Nephron (organoid): ENCODE measurements at regions not wholly inside any gene's neighbourhood (a gene's known extent, or its start where the extent isn't known, plus 50 kb on each side); places are given as distances from the start of the nearest gene placed in this dataset.
A peak's percentile ranks its signal among the peaks of the same experiment; 100 is the strongest.

Experiments
- H3K27ac Mint-ChIP-seq, 3 experiments: 2 replicates each; pipeline ENCODE4 v1.8.0; 2020; ENCODE audit warnings: mixed read lengths in 3 of 3, mild to moderate bottlenecking in 2 of 3, moderate library complexity in 1 of 3
- H3K27me3 Mint-ChIP-seq: 2 replicates; pipeline ENCODE4 v1.8.0; 2021; ENCODE audit warnings: low read depth, mild to moderate bottlenecking, moderate library complexity, mixed read lengths
- H3K36me3 Mint-ChIP-seq: 2 replicates; pipeline ENCODE4 v1.8.0; 2020; ENCODE audit warnings: low read depth, mixed read lengths
- H3K4me1 Mint-ChIP-seq: 2 replicates; pipeline ENCODE4 v1.8.0; 2020; ENCODE audit warnings: mixed read lengths
- H3K4me3 Mint-ChIP-seq, 3 experiments: 2 replicates each; pipeline ENCODE4 v1.8.0; 2020; ENCODE audit warnings: mild to moderate bottlenecking in 3 of 3, mixed read lengths in 3 of 3, moderate library complexity in 2 of 3
- H3K9me3 Mint-ChIP-seq: 2 replicates; pipeline ENCODE4 v1.8.0; 2020; ENCODE audit warnings: mixed read lengths
- TF ChIP-seq, protein P1 (sequence below), 3 experiments: fragments of 200-600 bp; sonication (generic); IDR thresholded peaks; one replicate each; pipeline ENCODE4 v1.5.0; 2021; ENCODE audit warnings: antibody characterized with exemption in 3 of 3; ENCODE audit not compliant: unreplicated experiment in 3 of 3

DNA sequence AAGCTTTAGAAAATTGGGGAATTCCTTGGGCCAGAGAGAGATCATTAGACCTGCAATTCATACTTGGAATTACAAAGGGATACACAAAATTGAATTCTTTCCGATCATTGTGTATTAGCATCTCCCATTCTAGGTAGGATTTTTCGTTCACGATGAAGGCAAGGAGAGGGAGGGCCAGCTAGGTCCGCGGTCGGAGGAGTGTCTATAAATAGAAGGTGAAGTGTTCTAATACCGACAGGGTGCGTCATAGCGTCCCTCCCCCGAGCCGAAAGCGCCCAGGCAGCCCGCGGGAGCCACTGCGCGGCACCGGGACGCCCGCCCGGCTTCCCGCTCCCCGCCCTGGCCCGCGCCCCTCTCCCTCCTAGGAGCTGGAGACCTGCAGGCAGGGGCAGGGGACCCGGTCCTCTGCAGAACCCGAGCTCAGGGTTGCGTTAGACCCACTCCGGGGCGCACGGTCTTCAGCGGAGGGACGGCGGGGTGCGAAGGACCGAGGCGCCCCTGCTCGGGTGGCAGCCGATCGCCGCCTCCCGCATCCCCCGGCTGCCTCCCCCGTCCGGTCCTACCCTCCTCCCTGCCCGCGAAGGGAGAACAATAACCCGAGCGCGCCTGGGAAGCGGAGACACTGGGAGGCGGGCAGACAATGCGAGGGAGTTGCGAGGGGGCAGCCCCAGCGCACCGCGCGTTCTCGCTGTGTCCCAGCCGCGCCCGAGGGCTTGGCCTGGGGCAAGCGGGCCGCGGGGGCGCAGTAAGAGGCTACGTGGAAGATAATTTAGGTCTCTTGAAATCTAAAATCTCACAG is 114.2 kb upstream of the SERTAD2 start:
- peak overlapping the region; percentile 88 to 90 (median 90) for H3K4me3 Mint-ChIP-seq
- peak overlapping the region; percentile 71 to 84 (median 81) for H3K27ac Mint-ChIP-seq
- TF ChIP-seq, protein P1, sequence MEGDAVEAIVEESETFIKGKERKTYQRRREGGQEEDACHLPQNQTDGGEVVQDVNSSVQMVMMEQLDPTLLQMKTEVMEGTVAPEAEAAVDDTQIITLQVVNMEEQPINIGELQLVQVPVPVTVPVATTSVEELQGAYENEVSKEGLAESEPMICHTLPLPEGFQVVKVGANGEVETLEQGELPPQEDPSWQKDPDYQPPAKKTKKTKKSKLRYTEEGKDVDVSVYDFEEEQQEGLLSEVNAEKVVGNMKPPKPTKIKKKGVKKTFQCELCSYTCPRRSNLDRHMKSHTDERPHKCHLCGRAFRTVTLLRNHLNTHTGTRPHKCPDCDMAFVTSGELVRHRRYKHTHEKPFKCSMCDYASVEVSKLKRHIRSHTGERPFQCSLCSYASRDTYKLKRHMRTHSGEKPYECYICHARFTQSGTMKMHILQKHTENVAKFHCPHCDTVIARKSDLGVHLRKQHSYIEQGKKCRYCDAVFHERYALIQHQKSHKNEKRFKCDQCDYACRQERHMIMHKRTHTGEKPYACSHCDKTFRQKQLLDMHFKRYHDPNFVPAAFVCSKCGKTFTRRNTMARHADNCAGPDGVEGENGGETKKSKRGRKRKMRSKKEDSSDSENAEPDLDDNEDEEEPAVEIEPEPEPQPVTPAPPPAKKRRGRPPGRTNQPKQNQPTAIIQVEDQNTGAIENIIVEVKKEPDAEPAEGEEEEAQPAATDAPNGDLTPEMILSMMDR (IDR thresholded peaks at IDR 0.05; ENCODE audit: unreplicated experiment in 3 of 3): no peak
- no peaks in the 10 kb centered on the region for H3K9me3 Mint-ChIP-seq
- H3K4me1 Mint-ChIP-seq: peaks cover 37% of the 10 kb centered on the region
- no peaks in the 10 kb centered on the region for H3K36me3 Mint-ChIP-seq
- peaks cover 10% of the 10 kb centered on the region for H3K27me3 Mint-ChIP-seq

DNA sequence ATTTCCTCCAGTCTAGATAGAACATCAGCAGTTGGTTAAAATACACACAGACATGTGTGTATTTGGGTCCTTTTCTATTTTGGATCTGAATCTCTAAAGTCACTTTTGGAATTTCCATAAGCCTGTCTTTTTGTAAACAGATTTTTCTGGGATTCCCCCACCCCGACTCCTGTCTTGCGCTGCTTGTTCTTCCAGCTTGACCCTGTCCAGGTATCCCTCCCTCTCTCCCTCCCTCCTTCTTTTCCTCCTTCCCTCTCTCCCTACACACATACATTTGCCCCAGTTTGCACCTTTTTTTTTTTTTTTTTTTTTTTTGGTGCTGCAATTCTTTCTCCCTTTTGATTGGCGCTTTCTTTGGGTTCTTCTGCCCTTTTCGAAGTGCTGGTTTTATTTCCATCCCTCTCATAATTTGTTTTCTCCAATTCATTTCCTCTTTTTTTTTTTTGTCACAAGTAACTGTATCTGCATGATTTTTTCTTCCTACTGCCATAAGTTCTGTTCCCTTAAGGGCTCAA is 114.8 kb upstream of the SERTAD2 start:
- Mint-ChIP-seq H3K9me3 (no peaks in the 10 kb centered on the region), H3K4me3 (peak overlapping the region; percentile 80 to 88 (median 85)), H3K27ac (peak overlapping the region; percentile 59 to 70 (median 65)), H3K4me1 (peaks cover 33% of the 10 kb centered on the region), H3K36me3 (no peaks in the 10 kb centered on the region), H3K27me3 (peaks cover 10% of the 10 kb centered on the region)
- TF ChIP-seq, protein P1 (IDR thresholded peaks at IDR 0.05; ENCODE audit: unreplicated experiment in 3 of 3): no peak

DNA sequence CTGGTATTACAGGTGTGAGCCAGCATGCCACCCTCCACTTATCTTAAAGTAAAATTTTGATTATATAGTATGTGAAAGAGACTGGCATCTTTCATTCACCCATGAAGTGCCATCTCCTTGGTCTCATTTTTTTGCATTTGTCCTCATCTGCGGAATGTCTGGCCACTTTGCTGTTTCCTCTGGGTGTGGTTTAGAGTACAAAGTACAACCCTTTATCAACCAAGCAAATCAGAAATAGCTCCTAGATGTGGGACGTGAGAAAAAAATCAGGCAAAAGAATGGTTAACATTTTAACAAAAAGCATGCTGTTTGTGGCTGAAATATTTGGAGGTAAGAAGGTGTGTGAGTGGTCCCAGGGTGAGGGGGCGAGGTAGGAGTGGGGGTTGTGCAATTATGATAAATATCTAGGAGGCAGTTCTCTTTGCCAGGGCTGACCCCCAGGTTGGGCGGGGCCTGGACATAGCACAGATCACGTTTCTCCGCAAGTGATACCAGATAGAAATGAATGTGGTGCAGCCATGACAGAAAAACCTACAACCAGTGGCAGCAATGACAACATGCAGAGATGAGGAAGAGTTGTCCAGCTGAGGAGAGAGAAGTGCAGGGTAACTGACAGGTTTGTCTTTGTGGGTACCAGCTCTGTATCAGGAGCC is 115.8 kb upstream of the SERTAD2 start:
- H3K27me3 Mint-ChIP-seq: peaks cover 10% of the 10 kb centered on the region
- peak overlapping the region in 2 of 3 experiments; percentile 80 to 85 for H3K4me3 Mint-ChIP-seq
- H3K27ac Mint-ChIP-seq: peak overlapping the region in 1 of 3 experiments; percentile 9
- peaks cover 39% of the 10 kb centered on the region for H3K4me1 Mint-ChIP-seq
- TF ChIP-seq, protein P1 (IDR thresholded peaks at IDR 0.05; ENCODE audit: unreplicated experiment in 3 of 3): no peak
- no peaks in the 10 kb centered on the region for H3K36me3 Mint-ChIP-seq
- H3K9me3 Mint-ChIP-seq: peaks cover 4% of the 10 kb centered on the region

DNA sequence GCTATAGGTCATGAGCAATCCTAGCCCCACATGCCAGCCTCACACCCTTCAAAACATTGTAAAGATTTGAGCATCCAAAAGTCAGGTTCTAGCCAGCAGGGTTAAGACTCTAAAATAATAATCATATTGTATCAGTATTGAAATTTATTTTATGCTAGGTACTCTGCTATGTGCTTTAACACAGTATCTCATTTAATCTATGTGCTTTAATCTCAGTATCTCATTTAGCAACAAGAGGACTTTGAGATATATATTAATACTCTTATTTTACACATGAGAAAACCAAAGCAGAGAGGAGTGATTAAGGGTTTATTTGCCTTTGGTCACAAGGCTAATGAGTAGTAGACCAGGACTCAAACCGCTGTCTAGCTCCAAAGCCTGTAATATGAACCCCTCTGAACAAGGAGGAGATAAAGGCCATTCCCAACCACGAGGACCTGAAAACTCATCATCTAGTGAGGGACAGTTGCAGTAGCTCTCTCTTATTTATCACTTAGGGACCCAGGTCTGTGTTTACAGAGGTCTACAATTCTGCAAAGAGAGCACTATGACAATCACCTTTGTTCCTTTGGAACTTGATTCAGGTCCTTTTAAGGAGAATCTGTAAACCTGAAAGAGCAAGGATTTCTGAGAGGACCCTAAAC is 116.5 kb upstream of the SERTAD2 start:
- Mint-ChIP-seq H3K36me3 (no peaks in the 10 kb centered on the region), H3K4me1 (peaks cover 39% of the 10 kb centered on the region), H3K9me3 (peaks cover 6% of the 10 kb centered on the region), H3K27me3 (peaks cover 10% of the 10 kb centered on the region), H3K4me3 (peak overlapping the region in 2 of 3 experiments; percentile 47 to 85), H3K27ac (peak overlapping the region in 1 of 3 experiments; percentile 19)
- TF ChIP-seq, protein P1 (IDR thresholded peaks at IDR 0.05; ENCODE audit: unreplicated experiment in 3 of 3): no peak

- TF ChIP-seq, protein P1 (IDR thresholded peaks at IDR 0.05; ENCODE audit: unreplicated experiment in 3 of 3): no peak
- Mint-ChIP-seq H3K27me3 (peaks cover 10% of the 10 kb centered on the region), H3K27ac (peak overlapping the region in 1 of 3 experiments; percentile 19), H3K9me3 (peaks cover 7% of the 10 kb centered on the region), H3K4me3 (peak overlapping the region in 1 of 3 experiments; percentile 42), H3K36me3 (no peaks in the 10 kb centered on the region), H3K4me1 (peaks cover 39% of the 10 kb centered on the region)
These were observed 117.1 kb upstream of the SERTAD2 start for GRCh38 chr2:64770781-64771334.
